K562 (cell line): ENCODE measurements at regions not wholly inside any gene's neighbourhood (a gene's known extent, or its start where the extent isn't known, plus 50 kb on each side); places are given as distances from the start of the nearest gene placed in this dataset.

Experiments used
- ATAC-seq: fragments of 200-7000 bp; cut with Tn5 transposase; 3 replicates; pipeline ENCODE4 v1.9.1; 2020; ENCODE audit warnings: moderate library complexity
- BruUV-seq: library from RNA; stranded (reverse); fragments of 400-500 nt; replicated peaks from 2 replicates; lab custom pipeline; 2021; lab: Mats Ljungman, UMichigan
- CTCF ChIA-PET: fragments of 300-600 bp; formaldehyde crosslinking; extraction: SDS; loops from one replicate; lab custom pipeline; 2021; ENCODE audit warnings: low intra/inter-chr PET ratio; lab: Yijun Ruan, JAX
- POLR2A ChIA-PET: fragments of 300-600, 350-650 bp; sonication (Branson Sonifier 250); formaldehyde crosslinking; extraction: SDS; loops from one replicate; lab custom pipeline; 2021; ENCODE audit warnings: antibody characterized with exemption, inconsistent platforms; lab: Yijun Ruan, JAX
- DNase-seq, 4 experiments: peaks; one replicate each; pipeline versions ENCODE4 v3.0.0 to v3.0.0-alpha.2; 2011 to 2018; ENCODE audit warnings: low spot score in 3 of 4, mixed read lengths in 3 of 4; ENCODE audit errors: extremely low read depth in 1 of 4
- FAIRE-seq: peaks from 2 replicates; lab custom pipeline; 2011; peaks lifted over from hg19 to GRCh38; lab: Jason Lieb, UNC
- H2AFZ ChIP-seq: 2 replicates; pipeline ENCODE4 v1.6.0; 2011; ENCODE audit warnings: low read depth, low read length, control low read depth, inconsistent platforms
- H3K27ac ChIP-seq: fragments of 200-600 bp; 3 replicates; pipeline ENCODE4 v1.8.0; 2011; ENCODE audit warnings: low read depth, mild to moderate bottlenecking, control low read depth, inconsistent platforms, low read length, moderate library complexity, mixed read lengths; ENCODE audit errors: extremely low read depth
- H3K27me3 ChIP-seq, 2 experiments: fragments of 300-600 bp in 1 of 2; 2 replicates in 1 of 2; 3 replicates in 1 of 2; pipeline versions ENCODE4 v1.6.0 to v1.8.0; 2011; ENCODE audit warnings: inconsistent platforms in 2 of 2, low read length in 2 of 2, mild to moderate bottlenecking in 1 of 2, mixed read lengths in 1 of 2, moderate library complexity in 1 of 2; ENCODE audit not compliant: control insufficient read depth in 2 of 2, insufficient read depth in 2 of 2
- H3K36me3 ChIP-seq: fragments of 300-600 bp; 3 replicates; pipeline ENCODE4 v1.8.0; 2011; ENCODE audit warnings: mild to moderate bottlenecking, low read length, inconsistent platforms; ENCODE audit not compliant: control insufficient read depth, insufficient read depth
- H3K4me1 ChIP-seq, 2 experiments: fragments of 200-600 bp in 1 of 2; replicated peaks in 1 of 2; 2 replicates in 1 of 2; 3 replicates in 1 of 2; pipeline versions ENCODE4 v1.5.1 to v1.8.0; 2011; ENCODE audit warnings: inconsistent platforms in 2 of 2, low read length in 2 of 2, mild to moderate bottlenecking in 1 of 2, mixed read lengths in 1 of 2, moderate library complexity in 1 of 2; ENCODE audit not compliant: control insufficient read depth in 2 of 2, insufficient read depth in 2 of 2
- H3K4me2 ChIP-seq: 2 replicates; pipeline ENCODE4 v1.6.1; 2011; ENCODE audit warnings: low read length, control low read depth, inconsistent platforms, mixed read lengths; ENCODE audit not compliant: insufficient read depth
- H3K4me3 ChIP-seq: fragments of 200-600 bp; sonication (generic), shearing (Covaris generic); 2 replicates; pipeline ENCODE4 v1.5.1; 2016; ENCODE audit warnings: control low read depth, inconsistent platforms
- H3K79me2 ChIP-seq: fragments of 200-600 bp; 3 replicates; pipeline ENCODE4 v1.8.0; 2011; ENCODE audit warnings: low read length, inconsistent platforms; ENCODE audit not compliant: control insufficient read depth, insufficient read depth
- H3K9ac ChIP-seq, 2 experiments: 2 replicates each; pipeline versions ENCODE4 v1.6.0 to v1.6.1; 2011; ENCODE audit warnings: low read depth in 2 of 2, low read length in 2 of 2, control low read depth in 1 of 2, inconsistent platforms in 1 of 2, mild to moderate bottlenecking in 1 of 2, mixed read lengths in 1 of 2; ENCODE audit not compliant: insufficient read depth in 1 of 2
- H3K9me1 ChIP-seq: one replicate; pipeline ENCODE4 v1.6.0; 2011; ENCODE audit warnings: inconsistent platforms, mild to moderate bottlenecking, low read length, moderate library complexity; ENCODE audit not compliant: control insufficient read depth, insufficient read depth
- H3K9me3 ChIP-seq: replicated peaks from 2 replicates; pipeline ENCODE4 v1.5.1; 2011; ENCODE audit warnings: low read depth, low read length, inconsistent platforms; ENCODE audit not compliant: control insufficient read depth, insufficient read depth
- H4K20me1 ChIP-seq: replicated peaks from 2 replicates; pipeline ENCODE4 v1.6.1; 2011; ENCODE audit warnings: low read length, inconsistent platforms, mixed read lengths; ENCODE audit not compliant: control insufficient read depth, insufficient read depth
- CEBPB ChIP-seq: fragments of 450-650 bp; IDR thresholded peaks from 2 replicates; pipeline ENCODE4 v1.6.1; 2016; ENCODE audit warnings: missing genetic modification characterization, missing compliant biosample characterization
- CHD2 ChIP-seq: IDR thresholded peaks from 2 replicates; pipeline ENCODE4 v1.6.1; 2011; ENCODE audit warnings: low read depth, low read length
- KHSRP ChIP-seq: fragments of 450-650 bp; IDR thresholded peaks from 2 replicates; pipeline ENCODE4 v1.6.1; 2017
- WGBS: fragments of 100-300 bp; shearing (Covaris generic); methylation state at CpG from one replicate; pipeline ENCODE4 v1.1.6; 2016; ENCODE audit warnings: low coverage, mixed read lengths; ENCODE audit not compliant: insufficient coverage; ENCODE audit errors: missing lambda C conversion rate; 5-methylcytosine and 5-hydroxymethylcytosine counted together
- in situ Hi-C: fragments of 300-500 bp; cut with MboI; formaldehyde crosslinking; loops from 4 replicates; pipeline ENCODE4 v1.15.0; 2018; ENCODE audit warnings: inconsistent platforms, mixed read lengths
- intact Hi-C: fragments of 100-400 bp; cut with micrococcal nuclease; formaldehyde crosslinking; loops from 2 replicates; pipeline ENCODE4 v1.14.2; 2022
- TF ChIP-seq, protein P1 (sequence below), 2 experiments: fragments of 200-800 bp in 1 of 2; sonication (Bioruptor generic) in 1 of 2; sonication (generic) in 1 of 2; formaldehyde crosslinking in 1 of 2; IDR thresholded peaks in 1 of 2; conservative IDR thresholded peaks in 1 of 2; 2 replicates each; pipeline versions ENCODE4 v1.5.0 to v1.6.1; 2016 to 2020; ENCODE audit warnings: missing compliant biosample characterization in 1 of 2, missing genetic modification characterization in 1 of 2, missing genetic modification reagents in 1 of 2
- TF ChIP-seq, protein P2 (sequence below), 2 experiments: fragments of 450-650 bp in 1 of 2; sonication (generic) in 1 of 2; formaldehyde crosslinking; conservative IDR thresholded peaks; 2 replicates each; pipeline versions ENCODE4 v1.4.0 to v1.8.1; 2020 to 2022; ENCODE audit warnings: mild to moderate bottlenecking in 1 of 2, missing genetic modification reagents in 1 of 2
- TF ChIP-seq, protein P3 (sequence below): sonication (generic); formaldehyde crosslinking; IDR thresholded peaks from 2 replicates; pipeline ENCODE4 v1.9.0; 2022; ENCODE audit warnings: mild to moderate bottlenecking, missing genetic modification reagents

DNA sequence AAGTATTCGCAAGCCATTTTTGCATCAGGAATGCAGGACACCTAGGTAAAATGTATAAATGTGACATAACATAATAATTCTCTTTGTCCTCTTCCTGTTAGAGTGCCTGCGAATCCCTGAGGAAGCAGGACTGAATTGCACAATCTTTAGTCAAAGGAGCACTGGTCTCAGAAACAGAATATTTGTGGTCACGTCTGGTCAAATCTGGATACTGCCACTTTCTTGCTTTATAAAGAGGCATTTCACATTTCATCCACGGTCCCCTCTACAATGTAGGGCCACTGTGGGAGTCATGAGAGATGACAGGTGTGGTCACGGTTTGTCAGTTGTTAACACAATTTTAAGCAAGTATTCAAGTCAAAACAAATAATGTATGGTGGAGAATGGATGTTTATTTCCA, 564.0 kb downstream of the IRX1 start:
- Histone ChIP-seq H2AFZ (no peak overlapping the region), H3K4me2 (no peak overlapping the region), H3K27ac (no peak overlapping the region), H3K9me1 (no peaks in the 10 kb centered on the region), H3K4me1 (no peaks in the 10 kb centered on the region), H3K4me3 (no peak overlapping the region), H3K9me3 (no peaks in the 10 kb centered on the region), H4K20me1 (no peaks in the 10 kb centered on the region), H3K36me3 (no peaks in the 10 kb centered on the region), H3K27me3 (no peaks in the 10 kb centered on the region), H3K9ac (no peak overlapping the region), H3K79me2 (no peaks in the 10 kb centered on the region)
- ChIA-PET POLR2A (no interaction called here), CTCF (no interaction called here)
- no peak for ATAC-seq
- intact Hi-C loops = no loop called here
- no peak for FAIRE-seq
- WGBS = 0% methylated on average over 5 of the region's 5 CpGs
- in situ Hi-C loops = no loop called here
- no TSS peak for BruUV-seq
- TF ChIP-seq CEBPB (tag) = peak; percentile 15; the same call in 1 of the 2 replicates
- TF ChIP-seq, protein P1, sequence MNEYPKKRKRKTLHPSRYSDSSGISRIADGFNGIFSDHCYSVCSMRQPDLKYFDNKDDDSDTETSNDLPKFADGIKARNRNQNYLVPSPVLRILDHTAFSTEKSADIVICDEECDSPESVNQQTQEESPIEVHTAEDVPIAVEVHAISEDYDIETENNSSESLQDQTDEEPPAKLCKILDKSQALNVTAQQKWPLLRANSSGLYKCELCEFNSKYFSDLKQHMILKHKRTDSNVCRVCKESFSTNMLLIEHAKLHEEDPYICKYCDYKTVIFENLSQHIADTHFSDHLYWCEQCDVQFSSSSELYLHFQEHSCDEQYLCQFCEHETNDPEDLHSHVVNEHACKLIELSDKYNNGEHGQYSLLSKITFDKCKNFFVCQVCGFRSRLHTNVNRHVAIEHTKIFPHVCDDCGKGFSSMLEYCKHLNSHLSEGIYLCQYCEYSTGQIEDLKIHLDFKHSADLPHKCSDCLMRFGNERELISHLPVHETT (CRISPR knock-in tag; conservative IDR thresholded peaks at IDR 0.05 in 1 of 2, IDR thresholded peaks at IDR 0.05 in 1 of 2) = no peak
- TF ChIP-seq CHD2 = no peak
- TF ChIP-seq KHSRP = no peak
- TF ChIP-seq, protein P2, sequence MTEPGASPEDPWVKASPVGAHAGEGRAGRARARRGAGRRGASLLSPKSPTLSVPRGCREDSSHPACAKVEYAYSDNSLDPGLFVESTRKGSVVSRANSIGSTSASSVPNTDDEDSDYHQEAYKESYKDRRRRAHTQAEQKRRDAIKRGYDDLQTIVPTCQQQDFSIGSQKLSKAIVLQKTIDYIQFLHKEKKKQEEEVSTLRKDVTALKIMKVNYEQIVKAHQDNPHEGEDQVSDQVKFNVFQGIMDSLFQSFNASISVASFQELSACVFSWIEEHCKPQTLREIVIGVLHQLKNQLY (CRISPR knock-in tag; conservative IDR thresholded peaks at IDR 0.05) = no peak
- TF ChIP-seq, protein P3, sequence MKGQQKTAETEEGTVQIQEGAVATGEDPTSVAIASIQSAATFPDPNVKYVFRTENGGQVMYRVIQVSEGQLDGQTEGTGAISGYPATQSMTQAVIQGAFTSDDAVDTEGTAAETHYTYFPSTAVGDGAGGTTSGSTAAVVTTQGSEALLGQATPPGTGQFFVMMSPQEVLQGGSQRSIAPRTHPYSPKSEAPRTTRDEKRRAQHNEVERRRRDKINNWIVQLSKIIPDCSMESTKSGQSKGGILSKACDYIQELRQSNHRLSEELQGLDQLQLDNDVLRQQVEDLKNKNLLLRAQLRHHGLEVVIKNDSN = no peak
- no peak for DNase-seq
